Mammary epithelial cell (primary cell): ENCODE measurements at regions not wholly inside any gene's neighbourhood (a gene's known extent, or its start where the extent isn't known, plus 50 kb on each side); places are given as distances from the start of the nearest gene placed in this dataset.

ENCODE experiments used
- EZH2 ChIP-seq: IDR thresholded peaks from 2 replicates; pipeline ENCODE4 v1.6.1; 2012; ENCODE audit warnings: low read length, inconsistent platforms, borderline replicate concordance
- TF ChIP-seq, protein P1 (sequence below), 2 donors: IDR thresholded peaks in 1 of 2; conservative IDR thresholded peaks in 1 of 2; 2 replicates each; pipeline ENCODE4 v1.5.1; 2011 to 2012; ENCODE audit warnings: inconsistent platforms in 2 of 2, low read length in 2 of 2, mild to moderate bottlenecking in 2 of 2, control low read depth in 1 of 2, low read depth in 1 of 2; ENCODE audit not compliant: insufficient read depth in 1 of 2; ENCODE audit errors: extremely low read depth in 1 of 2

DNA sequence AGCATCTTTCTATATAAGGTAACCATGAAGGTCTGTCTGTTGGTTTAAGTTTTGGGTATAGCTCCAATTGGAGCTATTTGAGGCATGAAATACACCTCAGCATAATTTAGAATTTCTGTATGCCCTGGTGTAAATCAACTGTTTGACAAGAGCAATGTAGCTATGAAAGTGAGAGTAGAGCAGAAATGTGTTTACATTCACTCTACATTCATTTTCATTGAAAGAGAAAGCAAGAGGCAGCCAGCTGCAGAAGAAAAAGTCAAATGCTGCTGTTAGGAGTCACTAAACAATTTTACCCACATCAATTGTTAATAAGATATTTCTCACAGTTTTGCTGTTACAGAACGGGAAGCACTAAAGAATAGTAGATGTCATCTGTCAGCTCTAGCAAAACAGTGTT lies 252.5 kb downstream of the SLC6A15 start:
- no peak for TF ChIP-seq EZH2
- TF ChIP-seq, protein P1, sequence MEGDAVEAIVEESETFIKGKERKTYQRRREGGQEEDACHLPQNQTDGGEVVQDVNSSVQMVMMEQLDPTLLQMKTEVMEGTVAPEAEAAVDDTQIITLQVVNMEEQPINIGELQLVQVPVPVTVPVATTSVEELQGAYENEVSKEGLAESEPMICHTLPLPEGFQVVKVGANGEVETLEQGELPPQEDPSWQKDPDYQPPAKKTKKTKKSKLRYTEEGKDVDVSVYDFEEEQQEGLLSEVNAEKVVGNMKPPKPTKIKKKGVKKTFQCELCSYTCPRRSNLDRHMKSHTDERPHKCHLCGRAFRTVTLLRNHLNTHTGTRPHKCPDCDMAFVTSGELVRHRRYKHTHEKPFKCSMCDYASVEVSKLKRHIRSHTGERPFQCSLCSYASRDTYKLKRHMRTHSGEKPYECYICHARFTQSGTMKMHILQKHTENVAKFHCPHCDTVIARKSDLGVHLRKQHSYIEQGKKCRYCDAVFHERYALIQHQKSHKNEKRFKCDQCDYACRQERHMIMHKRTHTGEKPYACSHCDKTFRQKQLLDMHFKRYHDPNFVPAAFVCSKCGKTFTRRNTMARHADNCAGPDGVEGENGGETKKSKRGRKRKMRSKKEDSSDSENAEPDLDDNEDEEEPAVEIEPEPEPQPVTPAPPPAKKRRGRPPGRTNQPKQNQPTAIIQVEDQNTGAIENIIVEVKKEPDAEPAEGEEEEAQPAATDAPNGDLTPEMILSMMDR (conservative IDR thresholded peaks at IDR 0.05 in 1 of 2, IDR thresholded peaks at IDR 0.05 in 1 of 2; ENCODE audit: extremely low read depth in 1 of 2, insufficient read depth in 1 of 2, low read depth in 1 of 2, low read length in 2 of 2), result no peak
